Dendritic cell treated with granulocyte-macrophage colony-stimulating factor and Interleukin-4, amounts not matched to agents 40 ng/mL and 50 ng/mL, for 4 days (primary cell): ENCODE measurements at regions not wholly inside any gene's neighbourhood (a gene's known extent, or its start where the extent isn't known, plus 50 kb on each side); places are given as distances from the start of the nearest gene placed in this dataset.

ENCODE experiments used
- H3K27ac Mint-ChIP-seq: one replicate; pipeline ENCODE4 v1.8.0; 2022; ENCODE audit warnings: mild to moderate bottlenecking, mixed read lengths
- H3K27me3 Mint-ChIP-seq: one replicate; pipeline ENCODE4 v1.8.0; 2022; ENCODE audit warnings: mild to moderate bottlenecking, mixed read lengths
- H3K36me3 Mint-ChIP-seq: one replicate; pipeline ENCODE4 v1.8.0; 2022; ENCODE audit warnings: low read depth, mixed read lengths
- H3K4me1 Mint-ChIP-seq: one replicate; pipeline ENCODE4 v1.8.0; 2022; ENCODE audit warnings: low read depth, mixed read lengths
- H3K4me3 Mint-ChIP-seq: one replicate; pipeline ENCODE4 v1.8.0; 2022; ENCODE audit warnings: mild to moderate bottlenecking, moderate library complexity, mixed read lengths
- H3K9me3 Mint-ChIP-seq: one replicate; pipeline ENCODE4 v1.8.0; 2022; ENCODE audit warnings: mixed read lengths
- intact Hi-C: fragments of 100-400 bp; cut with micrococcal nuclease; formaldehyde crosslinking; loops from one replicate; pipeline ENCODE4 v1.15.0; 2022

DNA sequence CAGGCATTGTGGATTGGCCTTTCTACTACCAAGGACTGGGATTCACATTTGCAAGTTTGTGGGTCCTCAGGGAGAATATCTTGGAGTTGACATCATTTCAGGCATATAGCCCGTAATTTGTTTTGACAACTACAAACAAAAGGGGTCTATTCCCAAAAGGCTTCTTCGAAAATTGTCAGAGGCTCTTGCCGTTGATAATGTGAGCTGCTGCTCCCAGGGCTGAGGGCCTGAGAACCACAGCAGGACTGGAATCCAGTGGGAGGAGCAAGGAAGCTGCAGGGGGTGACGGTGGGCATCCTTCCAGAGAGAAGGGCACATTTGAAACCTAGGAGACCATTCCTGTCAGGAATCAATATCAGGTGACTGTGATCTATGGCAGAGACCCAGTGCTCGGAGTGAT is 761.6 kb upstream of the RBFOX1 start:
- Mint-ChIP-seq H3K4me1 (no peaks in the 10 kb centered on the region), H3K27ac (no peak overlapping the region), H3K9me3 (no peaks in the 10 kb centered on the region), H3K4me3 (no peak overlapping the region), H3K27me3 (peaks cover 6% of the 10 kb centered on the region), H3K36me3 (no peaks in the 10 kb centered on the region)
- intact Hi-C loops: no loop called here

- Mint-ChIP-seq H3K36me3 (no peaks in the 10 kb centered on the region), H3K4me3 (no peak overlapping the region), H3K4me1 (no peaks in the 10 kb centered on the region), H3K27ac (no peak overlapping the region), H3K27me3 (peaks cover 6% of the 10 kb centered on the region), H3K9me3 (no peaks in the 10 kb centered on the region)
- intact Hi-C loops: no loop called here
Observed at GRCh38 chr16:6570530-6570929, 762.1 kb upstream of the RBFOX1 start.

GRCh38 chr16:6562986-6563385 is 769.7 kb upstream of the RBFOX1 start:
- no peaks in the 10 kb centered on the region for H3K36me3 Mint-ChIP-seq

GRCh38 chr16:6560306-6561100 is 772.1 kb upstream of the RBFOX1 start:
- intact Hi-C loops: no loop called here
- H3K27me3 Mint-ChIP-seq: no peaks in the 10 kb centered on the region
- no peaks in the 10 kb centered on the region for H3K36me3 Mint-ChIP-seq
- no peak overlapping the region for H3K27ac Mint-ChIP-seq
- H3K4me3 Mint-ChIP-seq: no peak overlapping the region
- no peaks in the 10 kb centered on the region for H3K9me3 Mint-ChIP-seq
- H3K4me1 Mint-ChIP-seq: no peaks in the 10 kb centered on the region

More at GRCh38 chr16:6562986-6563385, 769.7 kb upstream of the RBFOX1 start:
- H3K4me1 Mint-ChIP-seq: no peaks in the 10 kb centered on the region
- no peaks in the 10 kb centered on the region for H3K9me3 Mint-ChIP-seq
- no peaks in the 10 kb centered on the region for H3K27me3 Mint-ChIP-seq
- intact Hi-C loops: no loop called here
- H3K27ac Mint-ChIP-seq: no peak overlapping the region
- H3K4me3 Mint-ChIP-seq: no peak overlapping the region

- H3K36me3 Mint-ChIP-seq: no peaks in the 10 kb centered on the region
- H3K4me1 Mint-ChIP-seq: no peaks in the 10 kb centered on the region
- no peaks in the 10 kb centered on the region for H3K27me3 Mint-ChIP-seq
- H3K27ac Mint-ChIP-seq: no peak overlapping the region
- no peak overlapping the region for H3K4me3 Mint-ChIP-seq
- H3K9me3 Mint-ChIP-seq: no peaks in the 10 kb centered on the region
- intact Hi-C loops: no loop called here
Observed at GRCh38 chr16:6558661-6559060, 774.0 kb upstream of the RBFOX1 start.

DNA sequence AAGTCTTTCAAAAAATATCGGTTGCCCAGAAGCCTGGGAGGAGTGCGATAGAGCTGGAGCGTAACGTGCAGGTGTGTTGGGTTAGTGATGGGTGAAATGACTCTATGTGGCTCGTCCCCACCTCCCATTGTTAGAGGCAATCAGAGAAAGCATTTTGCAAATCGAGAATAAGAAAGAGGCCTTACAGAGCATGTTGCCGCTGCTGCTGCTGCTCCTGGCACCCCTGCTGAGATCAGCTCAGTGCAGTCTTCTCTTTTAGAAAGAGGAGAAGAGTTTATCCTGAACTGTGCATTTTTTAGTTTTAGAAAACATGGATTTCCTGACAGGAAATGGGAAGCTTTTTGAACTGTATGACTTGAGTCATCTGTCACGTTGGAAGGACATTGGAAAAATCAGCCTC is 774.5 kb upstream of the RBFOX1 start:
- intact Hi-C loops: no loop called here
- Mint-ChIP-seq H3K4me3 (no peak overlapping the region), H3K27me3 (no peaks in the 10 kb centered on the region), H3K9me3 (no peaks in the 10 kb centered on the region), H3K27ac (no peak overlapping the region), H3K36me3 (no peaks in the 10 kb centered on the region), H3K4me1 (no peaks in the 10 kb centered on the region)

DNA sequence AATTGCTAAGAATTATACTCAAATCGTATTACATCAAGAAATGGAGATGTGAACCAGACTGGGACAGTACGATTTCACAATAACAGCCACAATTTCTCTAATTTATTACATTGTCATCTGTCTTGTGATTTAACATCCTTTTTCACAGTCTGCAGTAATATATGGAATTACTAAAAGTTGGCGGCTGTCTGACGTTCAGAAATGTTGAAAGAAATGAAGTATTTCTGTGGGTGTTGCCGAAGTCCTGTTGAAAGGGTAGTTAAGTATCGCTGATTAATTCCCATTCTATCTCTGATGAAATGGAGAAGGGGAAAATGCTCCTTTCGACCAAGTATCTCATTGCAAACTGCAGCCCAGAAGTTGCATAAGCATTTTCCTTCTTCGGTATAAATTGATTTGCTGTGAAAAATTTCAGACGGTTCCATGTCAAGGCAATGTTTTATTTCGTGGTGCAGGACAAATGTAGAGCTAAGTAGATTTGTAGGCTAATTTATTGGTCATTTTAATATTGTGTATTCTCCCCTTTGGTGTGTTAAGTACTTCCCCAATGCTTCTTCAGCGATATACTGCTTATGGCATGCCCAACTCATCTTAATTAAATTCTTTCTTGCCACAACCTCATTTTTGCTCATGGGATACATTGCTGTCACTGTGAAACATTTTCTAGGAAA is 775.2 kb upstream of the RBFOX1 start:
- Mint-ChIP-seq H3K27me3 (no peaks in the 10 kb centered on the region), H3K27ac (no peak overlapping the region), H3K4me3 (no peak overlapping the region), H3K4me1 (no peaks in the 10 kb centered on the region), H3K36me3 (no peaks in the 10 kb centered on the region), H3K9me3 (no peaks in the 10 kb centered on the region)
- intact Hi-C loops: no loop called here

- intact Hi-C loops: no loop called here
- H3K4me3 Mint-ChIP-seq: no peak overlapping the region
- H3K27me3 Mint-ChIP-seq: no peaks in the 10 kb centered on the region
- no peaks in the 10 kb centered on the region for H3K4me1 Mint-ChIP-seq
- H3K36me3 Mint-ChIP-seq: no peaks in the 10 kb centered on the region
- H3K9me3 Mint-ChIP-seq: peaks cover 8% of the 10 kb centered on the region
- no peak overlapping the region for H3K27ac Mint-ChIP-seq
Observed at GRCh38 chr16:6549415-6549814, 783.2 kb upstream of the RBFOX1 start.

DNA sequence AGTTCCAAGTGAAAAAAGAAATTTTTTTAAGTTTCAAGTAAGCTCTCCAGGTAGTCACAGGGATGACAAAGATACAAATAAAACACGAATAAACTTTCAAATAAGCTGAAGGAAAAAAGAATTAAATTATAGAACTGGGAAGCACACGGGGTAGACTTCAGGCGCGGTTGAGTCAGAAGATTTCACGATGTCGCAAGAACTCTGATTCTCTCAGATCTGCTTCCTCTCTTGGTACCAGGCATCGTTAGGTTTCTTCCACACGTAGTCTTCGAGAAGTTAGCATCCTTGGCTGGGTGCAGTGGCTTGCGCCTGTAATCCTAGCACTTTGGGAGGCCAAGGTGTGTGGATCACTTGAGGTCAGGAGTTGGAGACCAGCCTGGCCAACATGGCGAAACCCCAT is 784.1 kb upstream of the RBFOX1 start:
- no peaks in the 10 kb centered on the region for H3K36me3 Mint-ChIP-seq
- H3K27me3 Mint-ChIP-seq: no peaks in the 10 kb centered on the region
- H3K4me1 Mint-ChIP-seq: no peaks in the 10 kb centered on the region
- H3K9me3 Mint-ChIP-seq: peaks cover 8% of the 10 kb centered on the region
- H3K27ac Mint-ChIP-seq: no peak overlapping the region
- no peak overlapping the region for H3K4me3 Mint-ChIP-seq
- intact Hi-C loops: no loop called here

GRCh38 chr16:6547131-6547530 is 785.5 kb upstream of the RBFOX1 start:
- Mint-ChIP-seq H3K27me3 (no peaks in the 10 kb centered on the region), H3K4me1 (no peaks in the 10 kb centered on the region), H3K36me3 (no peaks in the 10 kb centered on the region), H3K27ac (no peak overlapping the region), H3K9me3 (peaks cover 8% of the 10 kb centered on the region), H3K4me3 (no peak overlapping the region)
- intact Hi-C loops: no loop called here

DNA sequence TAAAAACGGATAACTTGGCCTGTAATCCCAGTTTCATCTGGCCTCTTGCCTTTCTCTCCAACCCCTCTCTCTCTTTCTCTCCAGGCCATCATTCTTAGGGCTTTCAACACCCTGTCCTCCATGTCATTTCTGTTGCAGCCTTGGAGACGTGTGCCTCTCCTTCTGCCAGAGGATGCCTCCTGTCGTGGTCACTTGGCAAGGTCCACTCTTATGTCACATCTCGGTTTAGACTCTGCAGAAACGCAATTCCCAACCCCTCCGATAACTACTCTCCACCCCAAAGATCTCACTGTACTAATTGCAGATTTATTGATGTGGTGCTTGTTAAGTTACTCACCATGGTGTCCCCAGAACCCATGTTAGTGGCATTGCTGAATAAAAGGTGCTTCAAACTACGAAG is 787.3 kb upstream of the RBFOX1 start:
- Mint-ChIP-seq H3K36me3 (no peaks in the 10 kb centered on the region), H3K27me3 (no peaks in the 10 kb centered on the region), H3K4me1 (no peaks in the 10 kb centered on the region), H3K4me3 (no peak overlapping the region), H3K9me3 (peaks cover 8% of the 10 kb centered on the region), H3K27ac (no peak overlapping the region)
- intact Hi-C loops: no loop called here

DNA sequence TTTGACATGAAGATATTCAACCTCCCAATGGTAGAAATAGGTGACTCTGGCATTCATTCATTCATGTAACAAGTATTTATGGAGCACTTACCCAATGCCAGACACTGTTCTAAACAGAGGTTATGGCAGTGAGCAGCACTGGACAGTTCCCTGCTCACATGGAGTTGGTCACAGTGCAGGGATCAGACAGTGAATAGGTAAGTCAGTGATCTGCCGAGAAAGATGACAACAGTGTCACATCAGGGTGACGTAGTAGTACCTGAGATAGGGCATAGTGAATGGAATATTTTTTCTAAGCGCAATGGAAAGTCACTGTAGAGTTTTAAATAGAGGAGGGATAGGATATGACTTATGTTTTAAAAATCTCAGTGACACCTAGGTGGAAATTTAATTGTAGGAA is 791.4 kb upstream of the RBFOX1 start:
- Mint-ChIP-seq H3K36me3 (no peaks in the 10 kb centered on the region), H3K27ac (no peak overlapping the region), H3K27me3 (no peaks in the 10 kb centered on the region), H3K9me3 (peaks cover 8% of the 10 kb centered on the region), H3K4me3 (no peak overlapping the region), H3K4me1 (no peaks in the 10 kb centered on the region)
- intact Hi-C loops: no loop called here

DNA sequence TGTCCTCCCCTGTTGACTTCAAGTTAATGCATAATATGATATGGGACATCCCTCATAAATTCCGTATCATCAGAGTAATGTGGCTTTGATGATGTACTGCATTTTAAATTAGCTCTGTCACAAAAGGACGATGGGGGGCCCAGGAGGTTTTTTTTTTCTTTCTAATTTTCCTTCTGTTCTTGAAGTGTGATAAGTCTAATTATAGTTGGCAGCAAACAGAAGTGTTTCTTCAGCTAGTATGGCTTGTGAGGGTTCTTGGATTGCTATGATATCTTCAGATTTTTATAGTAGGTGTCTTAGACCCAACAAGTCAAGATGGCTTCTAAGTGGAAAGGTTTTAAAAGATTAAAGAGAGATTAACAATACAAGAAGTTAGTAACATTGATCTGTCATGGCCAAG is 796.2 kb upstream of the RBFOX1 start:
- Mint-ChIP-seq H3K27me3 (no peaks in the 10 kb centered on the region), H3K4me3 (no peak overlapping the region), H3K36me3 (no peaks in the 10 kb centered on the region), H3K9me3 (no peaks in the 10 kb centered on the region), H3K27ac (no peak overlapping the region), H3K4me1 (no peaks in the 10 kb centered on the region)
- intact Hi-C loops: no loop called here

DNA sequence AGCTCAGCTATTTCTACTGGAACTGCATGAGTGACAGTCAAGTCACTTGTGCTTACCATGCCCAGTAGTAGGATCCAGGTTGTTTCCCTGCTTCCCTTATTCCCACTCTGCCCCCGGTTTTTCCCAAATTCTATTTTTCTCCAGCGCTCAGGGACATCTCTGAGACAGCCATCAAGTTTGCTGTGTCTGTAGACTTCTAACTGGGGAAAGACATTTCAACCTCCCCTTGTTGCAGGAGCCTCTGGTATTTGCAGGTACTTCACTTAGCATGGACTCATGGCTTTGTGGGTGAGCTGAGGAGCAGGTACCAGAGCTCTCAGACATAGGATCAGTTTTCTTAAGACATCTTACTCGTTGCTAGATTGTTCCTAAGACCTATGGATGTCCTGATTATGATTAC is 801.6 kb upstream of the RBFOX1 start:
- Mint-ChIP-seq H3K27me3 (no peaks in the 10 kb centered on the region), H3K9me3 (no peaks in the 10 kb centered on the region), H3K4me1 (no peaks in the 10 kb centered on the region), H3K36me3 (no peaks in the 10 kb centered on the region), H3K4me3 (no peak overlapping the region), H3K27ac (no peak overlapping the region)
- intact Hi-C loops: no loop called here

GRCh38 chr16:6528217-6528616 is 804.4 kb upstream of the RBFOX1 start:
- Mint-ChIP-seq H3K27ac (no peak overlapping the region), H3K9me3 (peaks cover 10% of the 10 kb centered on the region), H3K4me3 (no peak overlapping the region), H3K4me1 (no peaks in the 10 kb centered on the region), H3K36me3 (no peaks in the 10 kb centered on the region), H3K27me3 (no peaks in the 10 kb centered on the region)
- intact Hi-C loops: no loop called here
